ENCODE measurements at regions not wholly inside any gene's neighbourhood (a gene's known extent, or its start where the extent isn't known, plus 50 kb on each side); places are given as distances from the start of the nearest gene placed in this dataset.

DNA sequence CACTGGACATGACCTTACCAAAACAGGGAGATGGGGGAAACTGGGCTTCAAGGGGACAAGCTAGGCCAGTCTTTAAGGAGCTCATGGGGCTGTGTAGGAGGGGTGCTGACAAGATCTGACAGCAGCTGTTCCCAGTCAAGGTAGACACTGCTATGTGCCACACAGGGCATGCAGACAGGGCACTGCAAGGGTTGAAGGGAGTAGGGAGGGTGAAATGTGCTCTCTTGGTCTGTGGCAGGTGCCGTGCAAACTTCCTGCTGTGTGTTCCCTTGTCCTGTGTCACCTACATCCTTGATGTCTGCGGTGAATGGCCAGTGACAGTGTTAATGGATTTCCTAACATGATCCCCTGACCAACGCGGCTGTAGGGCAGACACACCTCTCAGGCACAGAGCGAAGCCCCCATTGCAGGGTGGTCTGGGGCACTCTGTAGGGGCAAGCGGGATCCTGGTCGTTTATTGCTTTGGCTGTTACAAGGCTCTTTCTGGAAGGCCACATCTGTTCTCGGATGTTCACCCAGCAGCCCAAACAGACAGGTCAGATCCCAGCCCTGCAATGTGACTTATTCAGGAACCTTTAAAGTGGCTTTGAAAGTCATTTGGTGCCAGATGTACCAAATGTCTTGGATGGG lies 199.5 kb upstream of the ZNF536 start:
- no peak for DNase-seq

DNA sequence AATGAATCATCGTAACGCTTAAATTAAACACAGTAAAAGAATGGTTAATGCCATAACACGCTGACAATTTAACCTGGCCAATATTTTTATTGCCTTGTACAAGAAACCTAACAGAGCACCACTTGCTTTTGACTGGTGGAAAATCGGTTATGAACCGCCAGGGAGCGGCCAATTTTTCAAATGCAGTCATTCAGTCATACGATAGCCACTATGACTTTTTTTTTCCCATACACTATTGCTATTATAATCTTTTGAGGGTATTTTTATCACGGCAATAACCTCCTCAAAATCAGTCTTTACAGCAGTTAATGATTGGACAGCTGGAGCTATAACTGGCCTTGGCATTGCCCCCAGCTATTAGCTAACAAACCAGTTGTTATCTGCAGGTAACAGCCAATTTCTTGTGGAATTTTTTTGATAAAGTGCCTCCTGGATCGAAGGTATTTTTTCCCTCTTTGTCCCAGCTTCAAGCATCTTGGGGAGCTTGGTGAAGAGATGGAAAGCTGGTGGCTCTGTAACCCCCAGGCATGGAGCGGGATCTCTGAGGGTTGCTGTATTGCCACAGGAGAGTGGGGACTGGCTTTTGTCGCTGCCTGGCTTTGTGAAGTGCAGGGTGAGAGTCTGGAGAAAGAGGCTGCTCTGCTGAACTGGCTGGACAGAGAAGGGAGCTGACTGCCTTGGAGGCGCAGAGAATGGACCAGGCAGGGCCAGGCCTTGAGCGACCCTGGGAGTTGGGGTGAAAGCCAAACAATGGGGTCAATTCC lies 198.4 kb upstream of the ZNF536 start:
- no peak for DNase-seq

DNA sequence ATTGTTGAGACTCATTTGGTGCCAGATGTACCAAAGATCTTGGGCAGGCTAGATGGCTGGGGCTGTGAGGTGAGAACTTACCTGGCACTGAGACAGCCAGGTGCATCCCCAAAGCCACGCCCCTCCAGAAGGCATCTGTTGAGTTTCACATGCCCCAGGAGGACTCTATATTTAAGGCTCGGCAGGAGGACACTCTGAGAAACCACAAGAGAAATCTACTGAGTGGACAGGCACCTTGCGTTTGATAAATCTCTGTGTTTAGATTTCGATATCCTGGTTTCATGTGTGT lies 197.9 kb upstream of the ZNF536 start:
- no peak for DNase-seq

DNA sequence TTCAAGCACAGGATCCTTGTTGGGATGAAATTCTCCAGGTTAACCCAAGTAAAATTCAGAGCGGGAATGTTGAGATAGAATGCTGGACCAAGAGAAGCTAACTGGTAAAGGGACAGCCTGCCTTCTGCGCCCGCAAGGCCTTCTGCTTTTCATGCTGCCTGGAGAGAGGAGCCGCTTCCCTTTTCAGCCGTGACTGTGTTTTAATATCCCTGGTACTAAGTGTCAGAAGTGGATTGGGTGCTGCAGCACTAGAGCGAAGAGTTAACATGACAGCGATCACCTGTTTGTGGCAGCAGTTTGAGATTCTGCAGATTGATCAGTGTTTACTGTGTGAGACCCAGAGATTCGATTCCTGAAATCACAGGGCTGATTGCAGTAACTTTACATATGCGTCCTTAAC lies 197.4 kb upstream of the ZNF536 start:
- DNase-seq = no peak

DNA sequence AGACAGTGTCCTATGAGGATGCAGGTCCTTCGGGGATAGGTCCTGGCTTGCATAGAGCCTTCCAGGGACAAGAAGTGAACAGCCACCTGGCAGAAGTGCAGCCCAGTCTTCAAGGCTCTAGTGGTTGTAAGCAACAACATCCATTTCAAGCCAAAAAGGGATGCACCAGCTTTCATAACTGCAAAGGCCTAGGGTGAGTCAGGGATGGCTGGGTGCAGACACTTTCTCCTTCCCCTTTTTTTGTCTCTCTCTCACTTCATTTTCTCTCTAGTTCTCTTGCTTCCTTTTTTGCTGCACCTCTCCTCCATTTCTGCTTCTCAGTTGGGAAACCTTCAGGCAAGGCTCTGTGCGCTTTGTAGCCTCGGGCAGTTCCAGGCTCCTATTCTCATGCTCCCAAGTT lies 196.2 kb upstream of the ZNF536 start:
- no peak for DNase-seq

DNA sequence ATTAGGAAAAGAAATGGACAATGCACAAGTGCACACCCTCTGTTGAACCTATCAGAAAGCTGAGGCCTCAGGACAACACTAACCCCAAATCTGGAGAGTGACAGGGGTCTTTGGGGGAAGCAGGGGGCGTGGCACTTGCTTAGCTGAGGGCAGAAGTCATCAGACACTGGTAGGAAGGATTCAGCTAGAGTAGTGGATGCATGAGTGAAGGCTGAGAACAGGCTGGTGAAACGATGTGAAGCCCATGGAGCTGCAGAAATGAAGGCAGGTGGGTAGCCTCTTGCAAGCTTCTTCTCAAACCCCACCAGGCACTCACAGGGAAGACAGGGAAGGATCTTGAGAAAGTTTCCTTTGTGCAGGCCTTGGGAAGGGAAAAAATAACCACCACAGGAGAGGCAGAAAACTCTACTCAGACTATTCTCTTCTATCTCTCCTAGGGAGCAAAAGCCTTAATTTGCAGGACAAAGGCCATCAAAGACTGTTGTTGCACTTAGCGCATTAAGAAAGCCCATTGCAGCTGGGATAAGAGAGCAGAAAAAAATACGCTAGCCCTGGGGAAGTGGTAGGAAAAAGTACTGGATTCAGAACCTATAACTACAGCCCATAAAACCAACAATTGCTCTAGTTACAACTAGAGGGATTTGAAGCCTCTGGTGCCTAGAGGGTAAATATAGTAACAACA lies 193.3 kb upstream of the ZNF536 start:
- DNase-seq = no peak

DNA sequence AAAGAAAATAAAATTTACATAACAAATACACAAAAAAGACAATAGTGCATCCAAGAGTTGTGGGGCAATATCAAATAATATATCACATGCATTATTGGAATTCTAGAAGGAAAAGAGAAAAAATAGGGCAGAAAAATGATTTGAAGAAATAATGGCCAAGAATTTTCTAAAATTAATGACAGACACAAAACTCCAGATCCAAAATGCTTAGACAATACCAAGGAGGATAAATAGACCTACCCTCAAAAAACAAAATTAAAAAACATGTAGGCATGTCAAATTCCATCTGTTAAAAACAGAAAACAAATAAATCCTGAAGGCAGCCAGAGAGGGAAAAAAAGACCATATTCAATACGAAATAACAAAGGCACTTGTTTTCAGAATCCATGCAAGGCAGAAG lies 191.5 kb upstream of the ZNF536 start:
- DNase-seq = no peak

DNA sequence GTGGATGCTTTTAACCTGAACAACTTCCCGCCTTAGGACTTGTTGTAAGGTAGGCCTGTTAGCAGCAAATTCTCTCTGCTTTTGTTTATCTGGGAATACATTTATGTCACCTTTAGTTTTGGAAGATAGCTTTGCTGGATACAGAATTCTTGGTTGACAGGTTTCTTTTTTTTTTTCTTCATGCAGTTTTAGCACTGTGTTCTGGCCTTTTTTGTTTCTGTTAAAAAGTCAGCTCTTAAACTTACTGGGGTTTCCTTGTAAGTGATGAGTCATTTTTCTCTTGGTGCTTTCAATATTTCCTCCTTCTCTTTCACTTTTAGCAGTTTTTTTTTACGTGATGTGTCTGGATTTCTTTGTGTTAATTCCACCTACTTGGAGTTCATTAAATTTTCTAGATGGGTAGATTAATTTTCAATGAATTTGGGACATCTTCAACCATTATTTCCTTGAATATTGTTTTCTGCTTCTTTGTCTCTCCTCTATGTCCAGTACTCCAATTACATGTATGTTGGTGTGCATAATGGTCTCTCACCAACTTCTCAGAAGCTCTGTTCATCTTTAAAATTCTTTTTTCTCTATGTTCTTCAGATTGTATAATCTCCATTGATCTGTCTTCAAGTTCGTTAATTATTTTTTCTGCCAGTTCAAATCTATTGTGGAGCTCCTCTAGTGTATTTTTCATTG lies 188.2 kb upstream of the ZNF536 start:
- no peak for DNase-seq

DNA sequence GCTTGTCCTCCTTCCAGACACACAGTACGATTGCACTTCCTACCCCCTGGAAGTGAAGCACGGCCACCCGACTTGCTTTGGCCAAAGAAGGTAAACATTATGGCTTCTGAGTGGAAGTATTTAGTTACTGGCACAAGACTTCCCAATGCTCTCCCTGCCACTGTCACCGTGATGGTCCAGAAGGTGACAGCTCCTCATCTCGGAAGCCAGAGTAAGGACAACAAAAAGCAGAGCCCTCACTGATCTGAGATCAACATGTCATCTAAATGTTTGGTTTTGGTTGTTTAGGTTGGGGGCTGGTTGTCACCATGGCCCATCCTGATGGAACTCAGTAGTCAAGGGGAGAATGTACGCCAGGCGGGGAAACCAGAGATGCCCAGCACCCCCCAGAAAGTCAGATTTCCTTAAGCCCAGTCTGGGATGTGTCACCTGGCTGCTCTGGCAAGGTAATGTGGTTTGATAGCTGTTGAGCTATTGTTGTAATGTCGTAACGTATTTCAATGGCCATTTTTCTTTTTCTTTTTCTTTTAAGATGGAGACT lies 170.1 kb upstream of the ZNF536 start:
- no peak for DNase-seq

DNA sequence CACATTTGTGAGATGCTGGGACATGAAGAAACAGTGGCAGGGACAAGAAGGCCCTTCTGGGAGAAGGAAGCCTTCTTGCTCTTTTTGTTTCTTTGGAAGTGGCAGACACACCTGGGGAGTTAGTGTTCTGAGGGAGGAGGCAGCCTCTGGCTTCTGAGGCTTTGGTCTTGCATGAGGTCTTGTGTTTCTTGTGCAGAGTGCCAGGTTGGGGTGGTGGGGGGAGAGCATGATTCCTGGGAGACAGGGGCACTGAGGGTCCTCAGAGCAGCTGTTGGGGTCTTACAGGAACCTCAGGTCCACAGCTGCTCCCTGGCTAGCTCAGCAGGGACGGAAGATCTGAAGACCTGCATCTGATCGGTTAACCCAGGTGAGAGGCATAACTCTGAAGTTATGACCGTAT lies 167.5 kb upstream of the ZNF536 start:
- no peak for DNase-seq

DNA sequence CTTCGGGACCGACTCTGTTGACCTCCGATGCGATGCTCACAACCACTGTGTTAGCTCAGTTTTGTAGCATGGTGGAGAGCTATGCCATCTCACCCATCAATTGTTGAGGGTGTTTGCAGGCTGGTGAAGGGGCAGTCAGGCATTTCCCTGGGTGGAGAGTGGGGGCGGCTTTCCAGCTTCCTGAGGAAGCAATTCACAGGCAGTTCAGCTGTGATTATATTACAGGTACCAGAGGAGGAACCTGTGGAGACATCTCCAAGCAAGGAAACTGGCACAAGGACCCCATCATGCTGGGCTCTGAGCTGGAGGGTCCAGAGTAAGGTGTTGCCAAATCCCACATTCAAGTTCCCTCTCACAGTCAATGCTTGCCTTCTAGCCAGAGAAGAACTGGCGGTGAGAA lies 166.0 kb upstream of the ZNF536 start:
- no peak for DNase-seq

DNA sequence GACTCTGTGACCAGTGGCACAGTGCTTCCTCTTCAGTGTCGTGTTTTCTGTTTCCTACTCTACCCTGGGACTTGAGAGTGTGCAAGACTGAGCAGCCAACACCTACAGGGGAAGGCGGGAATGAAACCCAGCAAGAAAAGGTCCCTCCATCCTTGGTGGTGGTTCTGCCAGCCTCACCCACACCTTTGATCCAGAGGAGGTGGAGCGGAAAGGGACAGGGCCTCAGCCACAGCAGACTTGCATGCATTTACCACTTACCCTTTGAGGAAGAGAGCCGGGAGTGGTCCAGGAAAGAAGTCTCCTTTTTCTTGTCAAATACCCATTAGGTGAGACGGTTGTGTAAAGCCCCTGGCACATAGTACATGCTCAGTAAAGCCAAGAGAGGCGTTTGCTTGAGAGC lies 164.8 kb upstream of the ZNF536 start:
- DNase-seq = no peak

DNA sequence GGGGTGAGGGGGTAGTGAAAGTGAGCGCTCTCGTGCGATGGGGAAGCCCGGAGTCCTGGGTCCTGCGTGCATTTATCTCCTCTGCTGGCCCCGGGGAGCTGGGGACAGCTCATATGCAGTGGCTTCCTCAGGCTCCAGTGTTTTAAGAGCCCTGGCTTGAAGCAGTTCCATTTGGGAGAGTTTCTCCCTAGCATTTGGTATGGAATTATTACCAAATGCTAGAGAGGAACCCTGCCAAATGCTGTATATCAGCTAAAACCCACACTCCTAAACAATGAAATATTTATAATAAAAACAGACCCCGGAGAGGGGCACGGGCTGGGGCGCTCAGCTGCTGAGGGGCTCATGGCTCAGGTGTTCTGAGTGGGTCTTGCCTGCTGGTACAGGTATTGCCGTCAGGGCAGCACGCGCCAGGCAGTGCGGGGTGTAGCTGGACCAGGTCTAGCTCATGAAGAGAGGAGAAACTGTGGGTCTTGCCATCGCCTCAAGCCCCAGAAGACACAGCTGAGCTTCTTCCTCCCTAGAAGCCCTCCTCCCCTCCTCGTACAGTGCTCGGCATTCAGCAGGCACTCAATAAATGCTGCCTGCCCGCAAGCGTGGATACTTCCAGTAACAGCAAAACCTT lies 163.6 kb upstream of the ZNF536 start:
- no peak for DNase-seq

DNA sequence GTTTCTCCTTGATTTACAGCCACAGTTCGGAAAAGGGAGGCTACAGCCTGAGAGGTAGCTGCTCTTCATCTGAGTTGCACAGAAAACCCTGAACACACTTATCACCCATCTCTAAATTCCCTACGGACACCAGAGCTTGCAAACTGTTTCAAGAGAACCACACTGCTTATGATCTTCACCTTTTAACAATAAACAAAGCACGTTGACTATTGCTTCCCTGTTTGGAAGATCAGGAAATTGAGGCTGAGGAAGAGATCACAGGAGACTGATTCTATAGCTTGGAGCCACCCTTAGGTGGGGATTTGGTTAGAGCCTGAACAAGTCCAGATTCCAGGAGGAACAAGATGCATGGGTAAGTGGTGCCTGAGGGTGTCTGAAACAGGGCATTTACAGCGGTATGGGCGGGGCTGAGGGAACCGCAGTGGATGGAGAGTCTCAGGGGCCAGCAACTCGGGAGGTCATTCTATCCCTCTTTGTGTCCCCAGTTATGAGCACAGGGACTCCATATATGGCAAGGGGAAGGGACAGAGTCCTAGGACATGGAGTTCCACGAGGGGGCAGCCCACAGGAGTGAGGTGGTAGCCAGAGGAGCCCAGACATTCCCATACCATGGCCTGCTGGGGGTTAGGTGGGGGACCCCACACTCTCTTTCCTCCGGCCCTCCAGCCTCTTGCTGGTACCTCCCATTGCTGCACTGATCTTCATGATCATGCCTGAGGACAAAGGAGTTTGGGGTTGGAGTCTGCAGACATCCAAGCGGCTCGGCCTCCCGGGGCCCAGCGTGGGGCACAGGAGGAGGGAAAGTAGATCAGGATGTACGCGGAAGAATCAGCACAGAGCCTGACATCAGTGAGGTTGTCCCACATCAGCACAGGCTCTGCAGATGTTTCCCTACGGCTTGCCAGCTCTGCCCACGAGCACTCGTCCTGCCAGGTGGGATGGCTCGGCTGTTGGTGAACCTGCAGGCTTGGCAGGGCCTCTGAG lies 162.3 kb upstream of the ZNF536 start:
- DNase-seq = no peak

DNA sequence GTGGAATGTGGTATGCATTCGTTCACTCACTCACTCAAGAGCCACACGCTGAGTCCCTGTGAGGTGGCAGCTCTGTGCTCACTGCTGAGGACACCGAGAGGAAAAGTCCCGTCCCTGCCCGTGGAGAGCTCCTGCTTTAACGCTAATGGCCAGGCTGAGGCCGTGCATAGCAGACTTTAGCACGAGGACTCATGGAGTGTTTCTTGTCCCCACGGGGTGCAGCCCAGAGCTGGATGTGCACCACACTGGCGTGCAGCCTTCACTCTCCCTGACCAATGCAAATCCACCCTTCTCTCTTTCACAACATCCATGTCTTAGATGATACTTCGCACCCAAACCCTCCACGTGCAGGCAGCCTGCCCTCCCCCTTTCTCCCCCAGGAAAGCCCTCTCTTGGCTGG lies 159.6 kb upstream of the ZNF536 start:
- DNase-seq = no peak

DNA sequence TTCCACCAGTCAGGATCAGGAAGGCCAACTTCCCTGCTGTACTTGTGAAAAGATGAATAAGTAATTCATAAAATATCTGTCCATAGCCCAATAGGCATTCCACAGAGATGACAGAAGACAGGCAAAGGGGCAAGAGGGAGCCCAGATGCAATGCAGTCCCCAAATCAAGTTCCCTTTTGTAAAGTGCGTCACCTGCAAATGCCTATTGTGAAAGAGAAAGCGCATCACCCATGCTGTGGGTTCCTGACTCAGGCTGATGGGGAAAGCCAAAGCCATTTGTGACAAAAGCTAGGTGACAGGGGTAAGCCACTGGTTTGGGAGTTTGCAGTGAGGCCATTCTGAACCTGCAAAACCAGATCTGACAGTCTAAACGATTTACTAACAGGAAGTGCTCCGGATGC lies 157.5 kb upstream of the ZNF536 start:
- DNase-seq = no peak

DNA sequence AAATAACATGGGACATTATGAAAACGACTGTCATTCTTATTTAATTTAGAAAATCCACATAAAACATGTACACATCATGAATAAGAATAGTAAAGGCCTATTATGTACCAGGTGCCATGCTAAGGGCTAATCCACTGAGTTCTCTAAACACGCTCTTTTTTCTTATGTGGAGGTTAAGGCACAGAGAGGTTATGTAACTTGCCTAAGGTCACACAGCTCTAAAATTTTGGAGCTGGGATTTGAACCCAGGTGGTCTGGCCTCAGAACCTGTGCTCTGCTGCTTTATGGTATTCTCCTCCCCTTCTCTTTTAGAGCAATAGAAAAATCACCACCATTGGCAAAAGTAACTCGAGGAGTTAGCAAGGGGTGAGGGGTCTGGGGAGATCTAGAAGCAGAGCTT lies 156.9 kb upstream of the ZNF536 start:
- no peak for DNase-seq

DNA sequence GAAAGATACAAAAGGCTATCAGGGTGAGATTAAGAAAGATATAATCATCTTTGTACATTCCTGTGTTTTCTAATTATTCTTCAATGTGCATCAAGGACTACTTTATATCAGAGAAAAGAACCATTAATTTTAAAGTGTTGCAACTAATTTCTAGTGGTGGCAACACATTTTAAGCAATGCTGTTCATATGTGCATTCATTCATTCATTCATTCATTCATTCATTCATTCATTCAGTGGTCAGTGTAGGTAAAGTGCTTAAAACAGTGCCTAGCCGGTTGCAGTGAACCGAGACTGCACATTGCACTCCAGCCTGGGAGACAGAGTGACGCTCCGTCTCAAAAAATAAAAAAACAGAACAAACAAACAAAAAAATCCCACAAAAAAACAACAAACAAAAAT lies 155.7 kb upstream of the ZNF536 start:
- no peak for DNase-seq

DNA sequence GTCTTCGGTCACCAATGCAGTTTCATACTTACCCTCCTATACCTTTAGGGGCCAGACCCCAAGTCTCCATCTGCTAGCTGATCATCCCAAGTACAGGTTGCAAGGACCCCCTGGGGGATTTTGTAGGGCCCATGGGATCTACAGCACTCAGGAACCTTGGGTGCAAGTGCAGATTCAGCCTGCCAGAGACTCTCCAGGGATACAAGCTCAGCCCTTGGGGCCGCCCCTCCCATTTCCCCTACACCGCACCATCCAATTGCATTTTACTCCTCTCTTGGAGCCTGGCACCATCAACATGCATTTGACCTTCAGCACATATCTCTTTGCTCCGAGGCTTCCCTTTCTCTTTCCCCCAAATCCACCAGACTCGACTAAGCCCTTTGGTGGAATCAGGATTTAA lies 154.7 kb upstream of the ZNF536 start:
- DNase-seq = no peak

DNA sequence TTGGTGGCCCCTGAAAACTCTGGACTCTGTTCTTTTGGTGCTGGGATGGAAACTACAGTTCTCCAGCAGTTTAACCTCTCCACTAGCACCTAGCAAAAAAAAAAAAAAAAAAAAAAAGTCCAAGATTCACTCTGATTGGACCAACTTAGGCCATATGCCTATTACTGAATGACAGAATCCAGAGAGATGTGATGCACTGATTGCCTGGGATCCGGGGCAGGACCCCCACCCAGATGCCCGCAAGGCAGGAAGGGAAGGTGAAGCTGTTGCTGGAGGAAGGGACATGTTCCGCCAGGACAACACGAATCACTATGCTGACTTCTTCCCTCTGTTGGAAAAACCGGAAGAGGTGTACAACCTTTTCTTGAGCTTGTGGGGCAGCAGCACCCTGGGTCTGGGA lies 152.5 kb upstream of the ZNF536 start:
- DNase-seq = no peak

DNA sequence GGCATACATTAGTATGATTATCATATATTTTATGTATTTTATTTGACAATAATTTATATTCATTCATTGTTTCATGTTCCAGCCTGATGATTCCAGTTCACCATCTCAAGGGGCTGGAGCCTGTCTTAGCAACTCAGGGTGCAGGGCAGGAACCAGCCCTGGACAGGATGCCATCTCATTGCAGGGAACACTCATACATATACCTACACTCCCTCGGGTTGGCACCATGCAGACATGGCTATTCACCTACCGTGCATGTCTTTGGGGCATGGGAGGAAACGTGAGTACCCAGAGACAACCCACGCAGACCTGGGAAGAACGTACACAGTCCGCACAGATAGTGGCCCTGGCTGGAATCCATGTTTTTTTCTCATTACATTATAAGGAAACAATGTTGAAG lies 151.0 kb upstream of the ZNF536 start:
- DNase-seq = no peak

DNA sequence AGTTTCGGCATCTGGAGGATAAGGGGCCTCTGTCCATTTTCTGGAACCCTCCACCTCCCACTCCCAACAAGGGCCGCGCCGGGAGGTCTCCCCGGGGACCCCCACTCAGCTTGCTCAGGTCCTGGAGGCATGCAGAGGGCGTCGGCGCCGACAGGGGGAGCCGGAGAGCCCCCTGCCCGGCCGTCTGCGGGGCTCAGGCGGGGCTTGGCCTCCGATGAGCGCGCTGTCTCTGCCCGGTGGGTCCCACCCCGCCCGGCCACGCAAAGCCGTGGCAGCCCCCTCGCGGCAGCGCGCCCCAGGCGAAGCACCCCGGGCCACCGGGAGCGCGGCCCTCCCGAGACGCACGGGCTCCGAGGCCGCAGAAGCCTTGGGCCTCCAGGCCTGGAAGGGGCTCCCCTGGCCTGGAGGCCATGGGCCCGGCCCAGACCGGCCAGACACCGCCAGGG lies 149.7 kb upstream of the ZNF536 start:
- DNase-seq = no peak
